Calu3 (cell line): ENCODE measurements at regions not wholly inside any gene's neighbourhood (a gene's known extent, or its start where the extent isn't known, plus 50 kb on each side); places are given as distances from the start of the nearest gene placed in this dataset.

Experiments used
- BruUV-seq: library from RNA; stranded (reverse); fragments of 400-500 nt; replicated peaks from 2 replicates; lab custom pipeline; 2021; lab: Mats Ljungman, UMichigan
- CTCF ChIA-PET: fragments of 300-600 bp; sonication (Branson Sonifier 250); formaldehyde crosslinking; loops from one replicate; lab custom pipeline; 2022; ENCODE audit warnings: antibody characterized with exemption; lab: Charles Lee
- DNase-seq: peaks from one replicate; pipeline ENCODE4 v3.0.0; 2022
- H3K27ac Mint-ChIP-seq: one replicate; pipeline ENCODE4 v1.8.0; 2022; ENCODE audit warnings: mixed read lengths; ENCODE audit not compliant: unreplicated experiment
- H3K27me3 Mint-ChIP-seq: one replicate; pipeline ENCODE4 v1.8.0; 2022; ENCODE audit warnings: mixed read lengths; ENCODE audit not compliant: unreplicated experiment
- H3K36me3 Mint-ChIP-seq: one replicate; pipeline ENCODE4 v1.8.0; 2022; ENCODE audit warnings: mild to moderate bottlenecking, moderate library complexity, mixed read lengths; ENCODE audit not compliant: insufficient read depth, unreplicated experiment
- H3K4me1 Mint-ChIP-seq: one replicate; pipeline ENCODE4 v1.8.0; 2022; ENCODE audit warnings: mild to moderate bottlenecking, low read depth, mixed read lengths; ENCODE audit not compliant: unreplicated experiment
- H3K4me3 Mint-ChIP-seq: one replicate; pipeline ENCODE4 v1.8.0; 2022; ENCODE audit warnings: mild to moderate bottlenecking, low read depth, moderate library complexity, mixed read lengths; ENCODE audit not compliant: unreplicated experiment
- H3K9me3 Mint-ChIP-seq: one replicate; pipeline ENCODE4 v1.8.0; 2022; ENCODE audit warnings: low read depth, mixed read lengths; ENCODE audit not compliant: unreplicated experiment
- CTCF ChIP-seq: fragments of 200-600 bp; IDR thresholded peaks from one replicate; pipeline ENCODE4 v1.8.0; 2022; ENCODE audit warnings: antibody characterized with exemption; ENCODE audit not compliant: unreplicated experiment
- intact Hi-C: fragments of 100-400 bp; cut with micrococcal nuclease; formaldehyde crosslinking; loops from one replicate; pipeline ENCODE4 v1.10.0; 2022; ENCODE audit not compliant: unreplicated experiment

DNA sequence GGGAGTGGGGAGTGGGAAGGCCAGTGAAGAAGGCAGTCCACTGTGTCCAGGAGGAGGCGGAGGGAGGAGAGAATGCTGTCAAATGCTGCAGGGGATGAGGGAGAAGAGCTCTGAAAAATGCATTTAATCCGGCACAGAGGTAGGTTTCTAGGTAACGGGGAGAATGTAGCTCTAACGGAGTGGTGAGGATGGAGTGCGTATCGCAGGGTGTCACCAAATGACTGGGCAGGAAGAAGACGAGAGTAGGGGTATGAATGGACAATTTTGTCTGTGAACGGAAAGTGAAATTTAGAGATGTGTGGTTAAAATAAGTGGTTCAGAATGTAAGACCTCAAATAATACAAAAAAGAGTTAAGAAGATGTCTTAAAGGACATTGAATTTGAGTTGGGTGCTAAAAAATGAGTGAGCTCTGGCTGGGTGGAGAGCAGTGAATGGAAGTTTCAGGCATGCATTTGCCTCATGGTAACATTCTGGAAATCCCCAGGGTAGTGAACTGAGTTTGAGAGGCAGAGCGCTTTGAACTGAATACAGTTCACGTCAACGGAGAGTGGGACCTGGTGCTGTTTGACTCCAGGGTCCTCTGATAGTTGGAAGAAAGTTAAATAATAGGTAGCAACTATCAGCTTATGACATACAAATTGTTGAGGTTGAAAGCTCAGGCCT, 81.3 kb upstream of the CADM1 start:
- intact Hi-C loops = no loop called here
- DNase-seq = no peak
- BruUV-seq = no TSS peak
- Mint-ChIP-seq H3K9me3 (peaks cover 7% of the 10 kb centered on the region), H3K4me1 (no peaks in the 10 kb centered on the region), H3K4me3 (no peak overlapping the region), H3K27ac (no peak overlapping the region), H3K36me3 (no peaks in the 10 kb centered on the region), H3K27me3 (no peaks in the 10 kb centered on the region)
- no peak for TF ChIP-seq CTCF
- CTCF ChIA-PET = no interaction called here

DNA sequence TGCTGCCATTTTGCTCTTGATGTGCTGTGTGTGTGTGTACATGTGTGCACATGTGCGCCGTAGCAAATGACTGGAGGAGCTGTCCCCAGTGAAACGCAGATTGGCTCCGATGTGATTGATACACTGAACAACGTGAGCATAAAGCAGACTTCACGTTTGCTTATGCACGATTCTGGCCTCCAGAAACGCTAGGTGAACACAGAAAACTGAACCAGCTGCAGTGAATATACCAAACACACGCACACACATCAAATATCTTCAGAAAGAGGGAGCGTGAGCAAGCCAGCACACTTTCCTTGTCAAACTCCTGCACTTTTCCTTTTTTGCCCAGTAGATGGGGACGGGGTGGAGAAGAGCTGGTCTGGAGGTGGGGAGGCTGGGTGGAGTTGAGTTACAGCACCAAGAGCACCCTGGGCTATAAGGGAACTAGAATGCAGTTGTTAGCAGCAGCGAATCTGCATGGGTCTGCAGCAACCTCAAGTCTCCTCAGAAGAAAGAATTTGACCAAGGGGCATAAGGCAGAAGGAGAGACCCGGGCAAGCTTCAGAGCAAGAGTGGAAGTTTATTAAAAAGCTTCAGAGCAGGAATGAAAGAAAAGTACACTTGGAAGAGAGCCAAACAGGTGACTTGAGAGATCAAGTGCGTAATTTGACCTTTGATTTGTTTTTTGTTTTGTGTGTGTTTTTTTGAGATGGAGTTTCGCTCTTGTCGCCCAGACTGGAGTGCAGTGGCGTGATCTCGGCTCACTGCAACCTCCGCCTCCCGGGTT, 77.8 kb upstream of the CADM1 start:
- no peaks in the 10 kb centered on the region for H3K36me3 Mint-ChIP-seq
- no peak overlapping the region for H3K4me3 Mint-ChIP-seq
- intact Hi-C loops = no loop called here
- no peak for TF ChIP-seq CTCF
- CTCF ChIA-PET = no interaction called here
- H3K4me1 Mint-ChIP-seq = no peaks in the 10 kb centered on the region
- peaks cover 7% of the 10 kb centered on the region for H3K9me3 Mint-ChIP-seq
- H3K27me3 Mint-ChIP-seq = no peaks in the 10 kb centered on the region
- BruUV-seq = no TSS peak
- DNase-seq = no peak
- H3K27ac Mint-ChIP-seq = no peak overlapping the region

- no peak for DNase-seq
- Mint-ChIP-seq H3K9me3 (peaks cover 9% of the 10 kb centered on the region), H3K27me3 (no peaks in the 10 kb centered on the region), H3K36me3 (no peaks in the 10 kb centered on the region), H3K4me1 (no peaks in the 10 kb centered on the region), H3K4me3 (no peak overlapping the region), H3K27ac (no peak overlapping the region)
- CTCF ChIA-PET = no interaction called here
- TF ChIP-seq CTCF = no peak
- intact Hi-C loops = no loop called here
- BruUV-seq = no TSS peak
Measured at GRCh38 chr11:115580927-115581680, 76.9 kb upstream of the CADM1 start.

GRCh38 chr11:115580416-115580815, 76.2 kb upstream of the CADM1 start:
- H3K9me3 Mint-ChIP-seq = peaks cover 9% of the 10 kb centered on the region
- CTCF ChIA-PET = no interaction called here
- intact Hi-C loops = no loop called here
- no TSS peak for BruUV-seq
- no peak overlapping the region for H3K4me3 Mint-ChIP-seq
- TF ChIP-seq CTCF = no peak
- H3K27ac Mint-ChIP-seq = no peak overlapping the region
- H3K36me3 Mint-ChIP-seq = no peaks in the 10 kb centered on the region
- no peak for DNase-seq
- no peaks in the 10 kb centered on the region for H3K27me3 Mint-ChIP-seq
- no peaks in the 10 kb centered on the region for H3K4me1 Mint-ChIP-seq
